ENCODE measurements at regions not wholly inside any gene's neighbourhood (a gene's known extent, or its start where the extent isn't known, plus 50 kb on each side); places are given as distances from the start of the nearest gene placed in this dataset.
"Not testable (repeated sequence)": the region's sequence is repeated elsewhere in the genome, so short reads cannot be mapped to it uniquely, and the experiment has no call there.

GRCh38 chr5:81825237-81825636 is 74.3 kb upstream of the SSBP2 start:
- TF ChIP-seq RXRA (IDR thresholded peaks at IDR 0.05) = no peak
- TF ChIP-seq TAF1 (conservative IDR thresholded peaks at IDR 0.05) = no peak
- no peak for TF ChIP-seq GABPA (IDR thresholded peaks at IDR 0.05 in 1 of 2, conservative IDR thresholded peaks at IDR 0.05 in 1 of 2)
- TF ChIP-seq HNF4A (conservative IDR thresholded peaks at IDR 0.05) = no peak
- no peak for TF ChIP-seq ZBTB33 (IDR thresholded peaks at IDR 0.05)
- TF ChIP-seq FOXA2 (IDR thresholded peaks at IDR 0.05) = no peak
- no peak for TF ChIP-seq RAD21 (IDR thresholded peaks at IDR 0.05)
- TF ChIP-seq NR2F2 (IDR thresholded peaks at IDR 0.05) = no peak
- no peak for TF ChIP-seq EGR1 (IDR thresholded peaks at IDR 0.05; ENCODE audit: low read depth in 2 of 2)
- no peak for TF ChIP-seq YY1 (IDR thresholded peaks at IDR 0.05)
- TF ChIP-seq JUND (IDR thresholded peaks at IDR 0.05) = no peak
- no peak for TF ChIP-seq REST (IDR thresholded peaks at IDR 0.05)
- no peak for TF ChIP-seq SP1 (IDR thresholded peaks at IDR 0.05)
- no peak for TF ChIP-seq FOXA1 (IDR thresholded peaks at IDR 0.05)
- no peak for TF ChIP-seq ATF3 (IDR thresholded peaks at IDR 0.05)
- no peak for TF ChIP-seq MAX (IDR thresholded peaks at IDR 0.05)
- TF ChIP-seq CTCF (IDR thresholded peaks at IDR 0.05; ENCODE audit: low read depth, low read length, missing input control) = no peak
- TF ChIP-seq HNF4G (IDR thresholded peaks at IDR 0.05) = no peak
- no peak for DNase-seq (ENCODE audit: low spot score)
- Histone ChIP-seq H3K36me3 (ENCODE audit: control insufficient read depth in 4 of 4, insufficient read depth in 3 of 4, low read depth in 1 of 4, low read length in 3 of 4) (no peaks in the 10 kb centered on the region), H3K27ac (ENCODE audit: low read depth in 1 of 2, low read length in 2 of 2) (no peak overlapping the region), H3K27me3 (ENCODE audit: control insufficient read depth in 4 of 4, insufficient read depth in 4 of 4, low read length in 3 of 4) (no peaks in the 10 kb centered on the region), H3K4me1 (ENCODE audit: control insufficient read depth in 4 of 4, insufficient read depth in 4 of 4, low read length in 3 of 4) (no peaks in the 10 kb centered on the region), H3K9me3 (ENCODE audit: control insufficient read depth in 4 of 4, low read length in 3 of 4) (no peaks in the 10 kb centered on the region), H3K4me3 (ENCODE audit: low read depth in 1 of 3, low read length in 3 of 3) (no peak overlapping the region), H3K9ac (ENCODE audit: low read depth in 1 of 2, low read length in 2 of 2) (no peak overlapping the region)
- WGBS = 48% methylated on average over 3 of the region's 3 CpGs

GRCh38 chr5:81823736-81824135 is 72.8 kb upstream of the SSBP2 start:
- not testable (repeated sequence) for H3K4me1 ChIP-seq (ENCODE audit: control insufficient read depth in 4 of 4, insufficient read depth in 4 of 4, low read length in 3 of 4); H3K27ac ChIP-seq (ENCODE audit: low read depth in 1 of 2, low read length in 2 of 2); H3K4me3 ChIP-seq (ENCODE audit: low read depth in 1 of 3, low read length in 3 of 3); H3K36me3 ChIP-seq (ENCODE audit: control insufficient read depth in 4 of 4, insufficient read depth in 3 of 4, low read depth in 1 of 4, low read length in 3 of 4); H3K9me3 ChIP-seq (ENCODE audit: control insufficient read depth in 4 of 4, low read length in 3 of 4); DNase-seq (ENCODE audit: low spot score); H3K9ac ChIP-seq (ENCODE audit: low read depth in 1 of 2, low read length in 2 of 2); H3K27me3 ChIP-seq (ENCODE audit: control insufficient read depth in 4 of 4, insufficient read depth in 4 of 4, low read length in 3 of 4)
- WGBS = 98% methylated on average over 24 of the region's 24 CpGs
